TTC549 (cell line): ENCODE measurements at regions not wholly inside any gene's neighbourhood (a gene's known extent, or its start where the extent isn't known, plus 50 kb on each side); places are given as distances from the start of the nearest gene placed in this dataset.
"Not testable (repeated sequence)": the region's sequence is repeated elsewhere in the genome, so short reads cannot be mapped to it uniquely, and the experiment has no call there.

ENCODE experiments used
- FAIRE-seq: peaks from 2 replicates; lab custom pipeline; 2012; peaks lifted over from hg19 to GRCh38; lab: Jason Lieb, UNC

GRCh38 chr21:28588997-28589396, 403.7 kb downstream of the LTN1 start:
- FAIRE-seq: no peak

GRCh38 chr21:28587748-28588147, 404.9 kb downstream of the LTN1 start:
- no peak for FAIRE-seq

GRCh38 chr21:28581976-28582375, 410.7 kb downstream of the LTN1 start:
- FAIRE-seq: no peak

- FAIRE-seq: not testable (repeated sequence)
Measured at GRCh38 chr21:28581311-28581731, 411.4 kb downstream of the LTN1 start.

GRCh38 chr21:28580585-28580984, 412.1 kb downstream of the LTN1 start:
- no peak for FAIRE-seq

GRCh38 chr21:28579986-28580550, 412.6 kb downstream of the LTN1 start:
- no peak for FAIRE-seq

GRCh38 chr21:28568692-28569091, 424.0 kb downstream of the LTN1 start:
- FAIRE-seq: no peak

GRCh38 chr21:28563933-28564332, 428.7 kb downstream of the LTN1 start:
- not testable (repeated sequence) for FAIRE-seq

- no peak for FAIRE-seq
Measured at GRCh38 chr21:28561772-28562171, 430.9 kb downstream of the LTN1 start.

GRCh38 chr21:28554660-28555475, 437.8 kb downstream of the LTN1 start:
- FAIRE-seq: no peak

- FAIRE-seq: no peak
Measured at GRCh38 chr21:28550057-28550825, 442.4 kb downstream of the LTN1 start.

GRCh38 chr21:28548291-28548690, 444.4 kb downstream of the LTN1 start:
- no peak for FAIRE-seq

GRCh38 chr21:28547766-28548165, 444.9 kb downstream of the LTN1 start:
- FAIRE-seq: no peak

GRCh38 chr21:28543975-28544374, 448.7 kb downstream of the LTN1 start:
- peak; percentile 26 for FAIRE-seq

GRCh38 chr21:28541371-28542112, 451.1 kb downstream of the LTN1 start:
- FAIRE-seq: no peak

- FAIRE-seq: no peak
Measured at GRCh38 chr21:28540514-28540913, 452.2 kb downstream of the LTN1 start.

GRCh38 chr21:28539623-28539988, 453.1 kb downstream of the LTN1 start:
- no peak for FAIRE-seq

- no peak for FAIRE-seq
Measured at GRCh38 chr21:28538987-28539622, 453.6 kb downstream of the LTN1 start.

GRCh38 chr21:28537371-28538079, 455.2 kb downstream of the LTN1 start:
- no peak for FAIRE-seq

GRCh38 chr21:28532446-28532845, 460.2 kb downstream of the LTN1 start:
- FAIRE-seq: no peak

GRCh38 chr21:28523367-28523766, 469.3 kb downstream of the LTN1 start:
- no peak for FAIRE-seq
